Activated B cell treated with CpG ODN at 0.5 μM for 24 hours (primary cell): ENCODE measurements at regions not wholly inside any gene's neighbourhood (a gene's known extent, or its start where the extent isn't known, plus 50 kb on each side); places are given as distances from the start of the nearest gene placed in this dataset.

Experiments
- ATAC-seq: fragments of 200-7000 bp; cut with Tn5 transposase; one replicate; pipeline ENCODE4 v1.10.0; 2021; ENCODE audit warnings: low read depth, mild to moderate bottlenecking, moderate library complexity
- CTCF ChIA-PET: fragments of 350-600 bp; sonication (Branson Sonifier 250); formaldehyde crosslinking; loops from one replicate; lab custom pipeline; 2021; ENCODE audit warnings: antibody characterized with exemption; lab: Charles Lee
- POLR2A ChIA-PET: fragments of 350-600 bp; sonication (Branson Sonifier 250); formaldehyde crosslinking; loops from one replicate; lab custom pipeline; 2021; ENCODE audit warnings: antibody characterized with exemption; lab: Charles Lee
- DNase-seq: peaks from one replicate; pipeline ENCODE4 v3.0.0; 2022
- H3K27ac Mint-ChIP-seq: one replicate; pipeline ENCODE4 v1.8.0; 2020; ENCODE audit warnings: mixed read lengths
- H3K27me3 Mint-ChIP-seq: one replicate; pipeline ENCODE4 v1.8.0; 2021; ENCODE audit warnings: mixed read lengths
- H3K36me3 Mint-ChIP-seq: one replicate; pipeline ENCODE4 v1.8.0; 2021; ENCODE audit warnings: low read depth, mixed read lengths
- H3K4me1 Mint-ChIP-seq: one replicate; pipeline ENCODE4 v1.8.0; 2021; ENCODE audit warnings: mixed read lengths
- H3K4me3 Mint-ChIP-seq: one replicate; pipeline ENCODE4 v1.8.0; 2020; ENCODE audit warnings: mild to moderate bottlenecking, mixed read lengths
- H3K9me3 Mint-ChIP-seq: one replicate; pipeline ENCODE4 v1.8.0; 2020; ENCODE audit warnings: mixed read lengths
- intact Hi-C: fragments of 100-400 bp; cut with micrococcal nuclease; formaldehyde crosslinking; loops from one replicate; pipeline ENCODE4 v1.15.1; 2024
- TF ChIP-seq, protein P1 (sequence below): fragments of 200-600 bp; IDR thresholded peaks from one replicate; pipeline ENCODE4 v1.8.0; 2022; ENCODE audit warnings: antibody characterized with exemption, mild to moderate bottlenecking

DNA sequence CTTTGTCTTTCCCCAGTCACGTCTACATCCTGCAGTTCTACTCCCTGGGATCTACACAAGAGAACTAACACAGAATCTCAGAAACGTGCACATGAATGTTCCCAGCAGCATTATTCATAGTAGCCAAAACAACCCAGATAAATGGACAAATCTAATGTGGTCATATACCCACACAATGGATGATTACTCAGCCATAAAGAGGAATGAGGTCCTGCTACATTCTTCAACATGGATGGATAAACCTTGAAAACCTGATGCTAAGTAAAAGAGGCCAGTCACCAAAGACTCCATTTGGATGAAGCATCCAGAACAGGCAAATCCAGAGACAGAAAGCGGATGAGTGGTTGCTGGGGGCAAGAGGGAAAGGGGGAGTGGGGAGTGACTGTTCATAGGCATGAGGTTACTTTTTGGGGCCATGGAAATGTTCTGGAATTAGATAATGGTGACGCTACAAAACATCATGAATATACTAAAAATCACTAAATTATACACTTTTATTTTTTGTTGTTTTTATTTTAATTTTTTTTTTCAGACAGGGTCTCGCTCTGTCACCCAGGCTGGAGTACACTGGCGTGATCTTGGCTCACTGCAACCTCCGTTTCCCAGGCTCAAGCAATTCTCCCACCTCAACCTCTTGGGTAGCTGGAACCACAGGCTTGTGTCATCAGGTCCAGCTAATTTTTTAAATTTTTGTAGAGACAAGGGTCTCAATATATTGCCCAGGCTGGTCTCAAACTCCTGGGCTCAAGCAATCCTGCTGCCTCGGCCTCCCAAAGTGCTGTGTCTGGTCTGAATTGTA is 50.8 kb upstream of the DSN1 start:
- H3K27ac Mint-ChIP-seq = no peak overlapping the region
- intact Hi-C loops = no loop called here
- ChIA-PET POLR2A (interaction anchor here (0.7 kb wide), 2 partner anchors 22 to 703 kb away, joined by 3 to 4 read pairs; partner anchors contain the start of gene BLCAP), CTCF (no interaction called here)
- TF ChIP-seq, protein P1, sequence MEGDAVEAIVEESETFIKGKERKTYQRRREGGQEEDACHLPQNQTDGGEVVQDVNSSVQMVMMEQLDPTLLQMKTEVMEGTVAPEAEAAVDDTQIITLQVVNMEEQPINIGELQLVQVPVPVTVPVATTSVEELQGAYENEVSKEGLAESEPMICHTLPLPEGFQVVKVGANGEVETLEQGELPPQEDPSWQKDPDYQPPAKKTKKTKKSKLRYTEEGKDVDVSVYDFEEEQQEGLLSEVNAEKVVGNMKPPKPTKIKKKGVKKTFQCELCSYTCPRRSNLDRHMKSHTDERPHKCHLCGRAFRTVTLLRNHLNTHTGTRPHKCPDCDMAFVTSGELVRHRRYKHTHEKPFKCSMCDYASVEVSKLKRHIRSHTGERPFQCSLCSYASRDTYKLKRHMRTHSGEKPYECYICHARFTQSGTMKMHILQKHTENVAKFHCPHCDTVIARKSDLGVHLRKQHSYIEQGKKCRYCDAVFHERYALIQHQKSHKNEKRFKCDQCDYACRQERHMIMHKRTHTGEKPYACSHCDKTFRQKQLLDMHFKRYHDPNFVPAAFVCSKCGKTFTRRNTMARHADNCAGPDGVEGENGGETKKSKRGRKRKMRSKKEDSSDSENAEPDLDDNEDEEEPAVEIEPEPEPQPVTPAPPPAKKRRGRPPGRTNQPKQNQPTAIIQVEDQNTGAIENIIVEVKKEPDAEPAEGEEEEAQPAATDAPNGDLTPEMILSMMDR = no peak
- no peaks in the 10 kb centered on the region for H3K27me3 Mint-ChIP-seq
- DNase-seq (no peak), ATAC-seq (no peak)
- no peaks in the 10 kb centered on the region for H3K9me3 Mint-ChIP-seq
- H3K36me3 Mint-ChIP-seq = peaks cover 42% of the 10 kb centered on the region
- H3K4me3 Mint-ChIP-seq = no peak overlapping the region
- peaks cover 15% of the 10 kb centered on the region for H3K4me1 Mint-ChIP-seq

DNA sequence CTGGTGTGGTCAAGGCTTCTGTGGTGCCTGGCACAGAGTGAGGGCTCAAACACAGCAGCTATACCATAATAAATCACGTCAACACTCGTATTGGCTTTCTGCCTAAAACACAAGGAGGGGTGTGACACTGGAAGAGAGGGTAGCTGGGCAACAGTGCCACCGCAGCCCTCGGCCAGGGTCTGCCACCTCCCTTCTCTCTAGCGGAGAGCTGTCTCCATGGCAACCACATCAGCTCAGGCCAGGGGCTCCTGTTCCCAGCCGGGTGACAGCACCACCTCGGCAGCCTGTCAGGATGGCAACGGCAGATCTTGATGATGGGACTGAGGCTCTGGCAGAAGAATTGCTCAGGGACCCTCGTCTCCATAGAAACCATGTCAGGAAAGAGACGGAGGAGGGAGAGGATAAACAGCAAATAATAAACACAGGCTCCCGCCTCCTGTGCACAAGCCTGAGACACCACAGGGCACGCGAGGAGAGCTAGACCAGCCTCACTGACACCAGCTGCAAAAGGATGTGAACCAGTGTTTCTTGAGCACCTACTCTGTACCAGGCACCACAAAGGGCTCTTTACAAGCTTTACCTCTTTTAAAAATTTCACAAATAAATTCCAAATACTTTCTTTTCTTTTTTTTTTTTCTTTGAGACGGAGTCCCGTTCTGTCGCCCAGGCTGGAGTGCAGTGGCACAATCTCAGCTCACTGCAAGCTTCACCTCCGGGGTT is 50.4 kb upstream of the TLDC2 start:
- ChIA-PET CTCF (no interaction called here), POLR2A (interaction anchor here (0.7 kb wide), 2 partner anchors 10 to 702 kb away, joined by 3 to 4 read pairs; partner anchors contain the start of gene BLCAP)
- TF ChIP-seq, protein P1 = no peak
- intact Hi-C loops = loop anchor here (5.0 kb wide), 1 partner anchor 37 kb away; a partner anchor contains a TSS
- Mint-ChIP-seq H3K36me3 (peaks cover 42% of the 10 kb centered on the region), H3K4me1 (peaks cover 15% of the 10 kb centered on the region), H3K9me3 (no peaks in the 10 kb centered on the region), H3K27me3 (no peaks in the 10 kb centered on the region), H3K27ac (no peak overlapping the region), H3K4me3 (no peak overlapping the region)
- DNase-seq (no peak), ATAC-seq (no peak)
